GM21390 (cell line): ENCODE measurements at regions not wholly inside any gene's neighbourhood (a gene's known extent, or its start where the extent isn't known, plus 50 kb on each side); places are given as distances from the start of the nearest gene placed in this dataset.

Source experiments
- ATAC-seq: cut with Tn5 transposase; IDR thresholded peaks from one replicate; pipeline ENCODE4 v1.9.1; 2021; ENCODE audit not compliant: unreplicated experiment

GRCh38 chr5:167753725-167754490 is 537.5 kb upstream of the WWC1 start:
- no peak for ATAC-seq

- no peak for ATAC-seq
These were observed 536.9 kb upstream of the WWC1 start for GRCh38 chr5:167754501-167755021.

GRCh38 chr5:167755420-167755819 is 536.0 kb upstream of the WWC1 start:
- no peak for ATAC-seq

GRCh38 chr5:167759057-167759821 is 532.2 kb upstream of the WWC1 start:
- no peak for ATAC-seq

GRCh38 chr5:167763772-167764171 is 527.7 kb upstream of the WWC1 start:
- ATAC-seq = no peak

- no peak for ATAC-seq
These were observed 526.7 kb upstream of the WWC1 start for GRCh38 chr5:167764641-167765289.

GRCh38 chr5:167765352-167765751 is 526.1 kb upstream of the WWC1 start:
- no peak for ATAC-seq

- ATAC-seq = no peak
These were observed 524.5 kb upstream of the WWC1 start for GRCh38 chr5:167766957-167767356.

- no peak for ATAC-seq
These were observed 523.6 kb upstream of the WWC1 start for GRCh38 chr5:167767795-167768194.

- ATAC-seq = no peak
These were observed 521.5 kb upstream of the WWC1 start for GRCh38 chr5:167769846-167770413.

GRCh38 chr5:167770461-167770860 is 521.0 kb upstream of the WWC1 start:
- ATAC-seq = no peak

GRCh38 chr5:167771571-167771970 is 519.9 kb upstream of the WWC1 start:
- ATAC-seq = no peak

GRCh38 chr5:167773668-167774301 is 517.7 kb upstream of the WWC1 start:
- no peak for ATAC-seq

- no peak for ATAC-seq
These were observed 513.7 kb upstream of the WWC1 start for GRCh38 chr5:167777746-167778145.

- no peak for ATAC-seq
These were observed 513.2 kb upstream of the WWC1 start for GRCh38 chr5:167778228-167778627.

GRCh38 chr5:167779644-167780043 is 511.8 kb upstream of the WWC1 start:
- no peak for ATAC-seq

GRCh38 chr5:167780177-167780576 is 511.3 kb upstream of the WWC1 start:
- no peak for ATAC-seq

- ATAC-seq = no peak
These were observed 508.2 kb upstream of the WWC1 start for GRCh38 chr5:167783145-167783817.

- no peak for ATAC-seq
These were observed 506.3 kb upstream of the WWC1 start for GRCh38 chr5:167785106-167785505.

- ATAC-seq = no peak
These were observed 505.5 kb upstream of the WWC1 start for GRCh38 chr5:167785901-167786300.
